ENCODE measurements at regions not wholly inside any gene's neighbourhood (a gene's known extent, or its start where the extent isn't known, plus 50 kb on each side); places are given as distances from the start of the nearest gene placed in this dataset.

DNA sequence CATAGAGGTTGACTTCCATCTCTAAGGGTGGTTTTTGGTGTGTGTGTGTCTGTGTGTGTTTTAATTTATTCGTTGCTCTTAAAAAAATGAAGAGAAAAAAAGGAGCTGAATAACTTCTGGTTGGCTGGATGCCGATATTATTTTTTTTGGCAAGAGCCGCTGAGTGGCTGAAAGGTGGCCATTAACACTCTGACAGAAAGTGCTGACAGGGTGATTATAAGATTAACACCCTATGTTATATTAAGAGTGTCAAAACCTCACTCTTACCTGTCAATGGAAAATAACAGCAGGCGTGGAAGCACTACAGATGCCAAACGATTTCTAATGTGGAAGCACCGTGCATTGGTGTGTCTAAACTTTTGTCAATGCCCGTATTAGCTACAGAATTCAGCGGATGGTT lies 622.5 kb downstream of the ANKRD50 start:
- Histone ChIP-seq H3K36me3 (ENCODE audit: control insufficient read depth, insufficient read depth, low read length) (no peaks in the 10 kb centered on the region), H3K4me3 (ENCODE audit: low read depth, low read length) (no peak overlapping the region), H3K27me3 (ENCODE audit: control insufficient read depth, insufficient read depth, low read length) (no peaks in the 10 kb centered on the region)
- CTCF ChIA-PET, result no interaction called here
- POLR2A ChIA-PET, result no interaction called here
- DNase-seq (ENCODE audit: low read depth), result no peak
- TF ChIP-seq, protein P1, sequence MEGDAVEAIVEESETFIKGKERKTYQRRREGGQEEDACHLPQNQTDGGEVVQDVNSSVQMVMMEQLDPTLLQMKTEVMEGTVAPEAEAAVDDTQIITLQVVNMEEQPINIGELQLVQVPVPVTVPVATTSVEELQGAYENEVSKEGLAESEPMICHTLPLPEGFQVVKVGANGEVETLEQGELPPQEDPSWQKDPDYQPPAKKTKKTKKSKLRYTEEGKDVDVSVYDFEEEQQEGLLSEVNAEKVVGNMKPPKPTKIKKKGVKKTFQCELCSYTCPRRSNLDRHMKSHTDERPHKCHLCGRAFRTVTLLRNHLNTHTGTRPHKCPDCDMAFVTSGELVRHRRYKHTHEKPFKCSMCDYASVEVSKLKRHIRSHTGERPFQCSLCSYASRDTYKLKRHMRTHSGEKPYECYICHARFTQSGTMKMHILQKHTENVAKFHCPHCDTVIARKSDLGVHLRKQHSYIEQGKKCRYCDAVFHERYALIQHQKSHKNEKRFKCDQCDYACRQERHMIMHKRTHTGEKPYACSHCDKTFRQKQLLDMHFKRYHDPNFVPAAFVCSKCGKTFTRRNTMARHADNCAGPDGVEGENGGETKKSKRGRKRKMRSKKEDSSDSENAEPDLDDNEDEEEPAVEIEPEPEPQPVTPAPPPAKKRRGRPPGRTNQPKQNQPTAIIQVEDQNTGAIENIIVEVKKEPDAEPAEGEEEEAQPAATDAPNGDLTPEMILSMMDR (IDR thresholded peaks at IDR 0.05; ENCODE audit: insufficient read depth, low read depth, low read length), result no peak

DNA sequence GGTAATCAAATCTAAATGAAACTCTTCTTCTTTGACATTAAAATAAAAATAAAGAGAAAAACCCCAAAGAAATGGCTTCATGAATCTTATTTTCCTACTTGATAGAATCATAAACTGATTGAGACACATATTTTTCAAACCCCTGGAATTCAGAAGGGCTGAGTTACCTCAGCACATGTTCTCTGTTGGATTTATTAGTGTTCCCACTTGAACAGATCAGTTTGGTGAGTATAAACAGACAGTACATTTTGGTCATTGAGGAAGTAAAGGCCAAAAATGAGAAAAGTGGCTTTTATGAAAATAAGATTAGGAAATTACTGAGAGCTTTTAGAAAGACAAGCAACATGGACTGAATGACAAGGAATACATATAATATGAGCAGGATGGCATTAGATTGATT lies 620.4 kb downstream of the ANKRD50 start:
- TF ChIP-seq, protein P1 (IDR thresholded peaks at IDR 0.05; ENCODE audit: insufficient read depth, low read depth, low read length), result no peak
- DNase-seq (ENCODE audit: low read depth), result no peak
- no peaks in the 10 kb centered on the region for H3K36me3 ChIP-seq (ENCODE audit: control insufficient read depth, insufficient read depth, low read length)
- POLR2A ChIA-PET, result no interaction called here
- CTCF ChIA-PET, result no interaction called here
- no peak overlapping the region for H3K4me3 ChIP-seq (ENCODE audit: low read depth, low read length)
- H3K27me3 ChIP-seq (ENCODE audit: control insufficient read depth, insufficient read depth, low read length), result no peaks in the 10 kb centered on the region

DNA sequence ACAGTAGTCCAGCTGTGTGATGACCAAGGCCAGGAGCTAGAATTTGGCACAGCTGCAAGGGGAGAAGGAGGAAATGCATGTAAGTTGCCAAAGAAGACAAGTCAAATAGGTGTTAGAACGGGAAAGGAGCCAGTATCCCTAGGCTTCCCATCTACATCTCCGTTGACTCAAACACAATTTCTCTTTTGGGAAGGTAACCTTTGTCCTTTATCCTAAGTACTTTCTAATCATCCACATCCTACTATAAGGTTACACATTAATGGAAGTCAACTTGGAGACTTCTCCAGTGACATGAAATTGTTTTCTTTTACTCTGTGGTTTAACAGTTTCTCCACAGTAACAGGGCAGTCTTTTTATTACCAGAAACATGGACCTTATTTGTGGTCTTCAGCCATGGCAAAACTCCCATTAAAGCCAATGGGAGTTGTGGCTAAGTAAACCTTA lies 620.0 kb downstream of the ANKRD50 start:
- H3K27me3 ChIP-seq (ENCODE audit: control insufficient read depth, insufficient read depth, low read length), result no peaks in the 10 kb centered on the region
- no peaks in the 10 kb centered on the region for H3K36me3 ChIP-seq (ENCODE audit: control insufficient read depth, insufficient read depth, low read length)
- POLR2A ChIA-PET, result no interaction called here
- no peak for DNase-seq (ENCODE audit: low read depth)
- H3K4me3 ChIP-seq (ENCODE audit: low read depth, low read length), result no peak overlapping the region
- CTCF ChIA-PET, result no interaction called here
- TF ChIP-seq, protein P1 (IDR thresholded peaks at IDR 0.05; ENCODE audit: insufficient read depth, low read depth, low read length), result no peak

DNA sequence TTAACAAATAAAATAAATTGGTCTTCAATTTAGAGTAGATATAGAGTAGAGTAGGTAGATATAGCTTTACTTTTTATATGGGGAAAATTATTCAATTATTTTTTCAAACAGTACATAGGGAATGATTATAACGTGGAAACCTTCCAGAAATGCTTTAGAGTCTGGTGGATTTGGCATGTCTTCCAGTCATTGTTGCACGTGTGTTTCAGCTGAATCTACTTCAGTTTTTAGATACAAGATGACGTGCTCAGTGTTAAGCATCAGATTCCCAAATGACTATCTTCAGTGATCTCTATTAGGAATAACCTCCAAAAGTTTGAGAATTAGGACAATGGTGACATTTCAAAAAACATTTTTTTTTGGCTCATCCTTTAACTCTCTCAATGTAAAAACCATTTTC lies 616.9 kb downstream of the ANKRD50 start:
- Histone ChIP-seq H3K27me3 (ENCODE audit: control insufficient read depth, insufficient read depth, low read length) (no peaks in the 10 kb centered on the region), H3K36me3 (ENCODE audit: control insufficient read depth, insufficient read depth, low read length) (no peaks in the 10 kb centered on the region), H3K4me3 (ENCODE audit: low read depth, low read length) (no peak overlapping the region)
- POLR2A ChIA-PET, result no interaction called here
- CTCF ChIA-PET, result no interaction called here
- TF ChIP-seq, protein P1 (IDR thresholded peaks at IDR 0.05; ENCODE audit: insufficient read depth, low read depth, low read length), result no peak
- no peak for DNase-seq (ENCODE audit: low read depth)

DNA sequence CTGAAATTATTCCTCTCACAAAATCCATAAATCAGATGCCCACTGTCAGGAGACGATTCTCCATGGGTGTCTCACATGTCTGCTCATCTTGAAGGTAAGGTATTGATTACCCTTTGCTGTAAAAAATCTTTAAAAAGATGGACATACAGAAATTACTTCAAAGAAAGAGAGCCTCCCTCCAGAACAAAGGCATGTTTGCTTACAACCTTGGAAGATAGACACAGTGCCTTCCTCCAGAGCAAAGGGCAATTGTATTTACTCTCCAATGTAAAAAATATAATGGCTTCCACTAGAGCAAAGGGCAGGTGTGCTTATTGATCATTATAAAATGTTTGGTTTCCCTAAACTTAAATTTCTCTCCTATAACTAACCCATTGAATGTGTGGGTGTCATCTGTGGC lies 616.2 kb downstream of the ANKRD50 start:
- TF ChIP-seq, protein P1 (IDR thresholded peaks at IDR 0.05; ENCODE audit: insufficient read depth, low read depth, low read length), result no peak
- no peaks in the 10 kb centered on the region for H3K27me3 ChIP-seq (ENCODE audit: control insufficient read depth, insufficient read depth, low read length)
- no peak for DNase-seq (ENCODE audit: low read depth)
- H3K4me3 ChIP-seq (ENCODE audit: low read depth, low read length), result no peak overlapping the region
- ChIA-PET CTCF (no interaction called here), POLR2A (no interaction called here)
- no peaks in the 10 kb centered on the region for H3K36me3 ChIP-seq (ENCODE audit: control insufficient read depth, insufficient read depth, low read length)
